ENCODE measurements at regions not wholly inside any gene's neighbourhood (a gene's known extent, or its start where the extent isn't known, plus 50 kb on each side); places are given as distances from the start of the nearest gene placed in this dataset.
A peak's percentile ranks its signal among the peaks of the same experiment; 100 is the strongest.

DNA sequence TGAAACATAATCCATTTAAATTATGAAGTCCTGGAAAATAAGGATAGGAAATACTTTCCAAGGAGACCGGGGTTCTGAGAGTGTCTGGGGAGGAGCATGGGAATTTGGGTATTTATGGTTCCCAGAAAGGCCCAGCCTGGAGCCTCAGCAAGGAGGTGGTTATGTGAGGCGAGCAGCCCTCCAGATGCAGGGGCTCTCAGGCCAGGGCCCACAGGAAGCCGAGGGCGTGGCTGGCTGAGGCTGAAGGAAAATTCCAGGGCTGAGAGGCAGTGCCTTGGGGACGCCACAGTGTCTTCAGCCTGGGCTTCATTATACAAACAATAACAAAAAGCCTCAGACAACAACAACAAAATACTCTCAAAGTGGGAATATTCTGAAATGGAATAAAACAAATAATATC is 86.9 kb upstream of the SERPINE2 start:
- Mint-ChIP-seq H3K4me3 (no peak overlapping the region), H3K36me3 (ENCODE audit: insufficient read depth in 1 of 3, low read depth in 3 of 3) (no peaks in the 10 kb centered on the region), H3K27ac (no peak overlapping the region), H3K9me3 (peaks cover 0 to 3% of the 10 kb centered on the region in 2 experiments; a peak in 3 of 5 replicates), H3K27me3 (ENCODE audit: low read depth) (no peaks in the 10 kb centered on the region; the same call in 1 of the 2 replicates), H3K4me1 (no peaks in the 10 kb centered on the region; a peak in 1 of 4 replicates)
- Histone ChIP-seq H4K8ac (replicated peaks; ENCODE audit: insufficient read length, low read depth, low read length) (no peak overlapping the region), H2AFZ (ENCODE audit: low read length) (no peak overlapping the region), H2BK20ac (ENCODE audit: low read depth, low read length, poor library complexity, severe bottlenecking) (no peak overlapping the region), H3K79me2 (ENCODE audit: insufficient read depth, low read length) (no peaks in the 10 kb centered on the region), H3K4ac (ENCODE audit: low read depth, low read length) (no peak overlapping the region), H4K20me1 (ENCODE audit: control insufficient read depth, insufficient read depth, insufficient read length) (no peaks in the 10 kb centered on the region), H3K56ac (ENCODE audit: insufficient read length, low read depth, low read length) (no peak overlapping the region), H2BK15ac (ENCODE audit: low read depth, low read length) (no peak overlapping the region), H4K91ac (ENCODE audit: insufficient read length, low read depth, low read length) (no peak overlapping the region), H4K5ac (ENCODE audit: insufficient read length, low read depth, low read length) (no peak overlapping the region), H3K27ac (ENCODE audit: insufficient read length, low read depth, low read length) (no peak overlapping the region), H2AK5ac (ENCODE audit: insufficient read length, low read length) (no peak overlapping the region), H3K27me3 (ENCODE audit: insufficient read depth, low read length) (no peaks in the 10 kb centered on the region), H3K23ac (ENCODE audit: insufficient read length, low read depth, low read length) (no peak overlapping the region), H3K4me1 (ENCODE audit: insufficient read depth, low read length) (no peaks in the 10 kb centered on the region), H3T11ph (ENCODE audit: low read length) (no peak overlapping the region), H3K23me2 (ENCODE audit: insufficient read length, low read depth, low read length, poor library complexity, severe bottlenecking) (no peaks in the 10 kb centered on the region), H3K4me2 (ENCODE audit: insufficient read depth, insufficient read length, low read length) (no peak overlapping the region), H3K14ac (ENCODE audit: insufficient read depth, low read length) (no peak overlapping the region), H2BK12ac (ENCODE audit: insufficient read length, low read depth, low read length) (no peak overlapping the region), H3K9ac (ENCODE audit: extremely low read depth, insufficient read length, low read length) (no peak overlapping the region), H2BK5ac (ENCODE audit: insufficient read length, low read length) (no peak overlapping the region), H3K9me3 (ENCODE audit: control insufficient read depth, low read depth, low read length) (no peaks in the 10 kb centered on the region), H3K18ac (ENCODE audit: insufficient read length, low read depth, low read length) (no peak overlapping the region), H2BK120ac (ENCODE audit: low read depth, low read length, poor library complexity, severe bottlenecking) (no peak overlapping the region), H3K79me1 (ENCODE audit: insufficient read depth, low read depth, low read length, poor library complexity, severe bottlenecking) (no peaks in the 10 kb centered on the region)
- TF ChIP-seq, protein P1, sequence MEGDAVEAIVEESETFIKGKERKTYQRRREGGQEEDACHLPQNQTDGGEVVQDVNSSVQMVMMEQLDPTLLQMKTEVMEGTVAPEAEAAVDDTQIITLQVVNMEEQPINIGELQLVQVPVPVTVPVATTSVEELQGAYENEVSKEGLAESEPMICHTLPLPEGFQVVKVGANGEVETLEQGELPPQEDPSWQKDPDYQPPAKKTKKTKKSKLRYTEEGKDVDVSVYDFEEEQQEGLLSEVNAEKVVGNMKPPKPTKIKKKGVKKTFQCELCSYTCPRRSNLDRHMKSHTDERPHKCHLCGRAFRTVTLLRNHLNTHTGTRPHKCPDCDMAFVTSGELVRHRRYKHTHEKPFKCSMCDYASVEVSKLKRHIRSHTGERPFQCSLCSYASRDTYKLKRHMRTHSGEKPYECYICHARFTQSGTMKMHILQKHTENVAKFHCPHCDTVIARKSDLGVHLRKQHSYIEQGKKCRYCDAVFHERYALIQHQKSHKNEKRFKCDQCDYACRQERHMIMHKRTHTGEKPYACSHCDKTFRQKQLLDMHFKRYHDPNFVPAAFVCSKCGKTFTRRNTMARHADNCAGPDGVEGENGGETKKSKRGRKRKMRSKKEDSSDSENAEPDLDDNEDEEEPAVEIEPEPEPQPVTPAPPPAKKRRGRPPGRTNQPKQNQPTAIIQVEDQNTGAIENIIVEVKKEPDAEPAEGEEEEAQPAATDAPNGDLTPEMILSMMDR (conservative IDR thresholded peaks at IDR 0.05): no peak
- peak; percentile 54 for DNase-seq
- no CpG with 5 or more reads among the region's 5 CpGs for WGBS (ENCODE audit: extremely low coverage, insufficient read length, low lambda C conversion rate)

Data from H9 (cell line).